ENCODE measurements at regions not wholly inside any gene's neighbourhood (a gene's known extent, or its start where the extent isn't known, plus 50 kb on each side); places are given as distances from the start of the nearest gene placed in this dataset.

- no peaks in the 10 kb centered on the region for H3K36me3 ChIP-seq (ENCODE audit: insufficient read depth, insufficient read length, low read length)
- no peaks in the 10 kb centered on the region for H3K9me3 ChIP-seq (ENCODE audit: insufficient read depth, low read length)
- no peak overlapping the region for H3K4me3 ChIP-seq (ENCODE audit: insufficient read length, low read depth)
- no peak overlapping the region for H3K9ac ChIP-seq (ENCODE audit: insufficient read length, low read depth)
- no peak for TF ChIP-seq ZNF274 (IDR thresholded peaks at IDR 0.05; ENCODE audit: low read depth, low read length)
- TF ChIP-seq SUZ12 (IDR thresholded peaks at IDR 0.05; ENCODE audit: extremely low read depth, insufficient read depth, insufficient read length): no peak
- TF ChIP-seq YY1 (IDR thresholded peaks at IDR 0.05; ENCODE audit: insufficient read depth, insufficient read length): no peak
- no peaks in the 10 kb centered on the region for H3K27me3 ChIP-seq (ENCODE audit: insufficient read depth, insufficient read length)
- no peaks in the 10 kb centered on the region for H3K4me1 ChIP-seq (ENCODE audit: insufficient read depth, insufficient read length)
- peak; percentile 43 for DNase-seq (ENCODE audit: low read depth, low spot score)
These were observed 352.4 kb upstream of the ACTBL2 start for GRCh38 chr5:57834829-57835608.

- Histone ChIP-seq H3K9ac (ENCODE audit: insufficient read length, low read depth) (no peak overlapping the region), H3K27me3 (ENCODE audit: insufficient read depth, insufficient read length) (no peaks in the 10 kb centered on the region), H3K36me3 (ENCODE audit: insufficient read depth, insufficient read length, low read length) (no peaks in the 10 kb centered on the region), H3K9me3 (ENCODE audit: insufficient read depth, low read length) (no peaks in the 10 kb centered on the region), H3K4me3 (ENCODE audit: insufficient read length, low read depth) (no peak overlapping the region), H3K4me1 (ENCODE audit: insufficient read depth, insufficient read length) (no peaks in the 10 kb centered on the region)
- no peak for DNase-seq (ENCODE audit: low read depth, low spot score)
- TF ChIP-seq SUZ12 (IDR thresholded peaks at IDR 0.05; ENCODE audit: extremely low read depth, insufficient read depth, insufficient read length): no peak
- TF ChIP-seq YY1 (IDR thresholded peaks at IDR 0.05; ENCODE audit: insufficient read depth, insufficient read length): no peak
- TF ChIP-seq ZNF274 (IDR thresholded peaks at IDR 0.05; ENCODE audit: low read depth, low read length): no peak
These were observed 350.9 kb upstream of the ACTBL2 start for GRCh38 chr5:57833489-57833888.

GRCh38 chr5:57832875-57833274 is 350.3 kb upstream of the ACTBL2 start:
- H3K9ac ChIP-seq (ENCODE audit: insufficient read length, low read depth): no peak overlapping the region
- H3K36me3 ChIP-seq (ENCODE audit: insufficient read depth, insufficient read length, low read length): no peaks in the 10 kb centered on the region
- no peak overlapping the region for H3K4me3 ChIP-seq (ENCODE audit: insufficient read length, low read depth)
- DNase-seq (ENCODE audit: low read depth, low spot score): no peak
- H3K27me3 ChIP-seq (ENCODE audit: insufficient read depth, insufficient read length): no peaks in the 10 kb centered on the region
- no peaks in the 10 kb centered on the region for H3K9me3 ChIP-seq (ENCODE audit: insufficient read depth, low read length)
- TF ChIP-seq SUZ12 (IDR thresholded peaks at IDR 0.05; ENCODE audit: extremely low read depth, insufficient read depth, insufficient read length) (no peak), ZNF274 (IDR thresholded peaks at IDR 0.05; ENCODE audit: low read depth, low read length) (no peak), YY1 (IDR thresholded peaks at IDR 0.05; ENCODE audit: insufficient read depth, insufficient read length) (no peak)
- H3K4me1 ChIP-seq (ENCODE audit: insufficient read depth, insufficient read length): no peaks in the 10 kb centered on the region

- no peaks in the 10 kb centered on the region for H3K27me3 ChIP-seq (ENCODE audit: insufficient read depth, insufficient read length)
- no peak for TF ChIP-seq YY1 (IDR thresholded peaks at IDR 0.05; ENCODE audit: insufficient read depth, insufficient read length)
- no peak for TF ChIP-seq ZNF274 (IDR thresholded peaks at IDR 0.05; ENCODE audit: low read depth, low read length)
- no peak for TF ChIP-seq SUZ12 (IDR thresholded peaks at IDR 0.05; ENCODE audit: extremely low read depth, insufficient read depth, insufficient read length)
- no peak for DNase-seq (ENCODE audit: low read depth, low spot score)
- no peaks in the 10 kb centered on the region for H3K36me3 ChIP-seq (ENCODE audit: insufficient read depth, insufficient read length, low read length)
- no peak overlapping the region for H3K4me3 ChIP-seq (ENCODE audit: insufficient read length, low read depth)
- no peaks in the 10 kb centered on the region for H3K4me1 ChIP-seq (ENCODE audit: insufficient read depth, insufficient read length)
- H3K9me3 ChIP-seq (ENCODE audit: insufficient read depth, low read length): no peaks in the 10 kb centered on the region
- H3K9ac ChIP-seq (ENCODE audit: insufficient read length, low read depth): no peak overlapping the region
These were observed 349.3 kb upstream of the ACTBL2 start for GRCh38 chr5:57831932-57832331.

GRCh38 chr5:57831090-57831489 is 348.5 kb upstream of the ACTBL2 start:
- TF ChIP-seq YY1 (IDR thresholded peaks at IDR 0.05; ENCODE audit: insufficient read depth, insufficient read length) (no peak), SUZ12 (IDR thresholded peaks at IDR 0.05; ENCODE audit: extremely low read depth, insufficient read depth, insufficient read length) (no peak), ZNF274 (IDR thresholded peaks at IDR 0.05; ENCODE audit: low read depth, low read length) (no peak)
- H3K4me3 ChIP-seq (ENCODE audit: insufficient read length, low read depth): no peak overlapping the region
- H3K27me3 ChIP-seq (ENCODE audit: insufficient read depth, insufficient read length): no peaks in the 10 kb centered on the region
- H3K4me1 ChIP-seq (ENCODE audit: insufficient read depth, insufficient read length): no peaks in the 10 kb centered on the region
- no peak overlapping the region for H3K9ac ChIP-seq (ENCODE audit: insufficient read length, low read depth)
- DNase-seq (ENCODE audit: low read depth, low spot score): no peak
- no peaks in the 10 kb centered on the region for H3K36me3 ChIP-seq (ENCODE audit: insufficient read depth, insufficient read length, low read length)
- H3K9me3 ChIP-seq (ENCODE audit: insufficient read depth, low read length): no peaks in the 10 kb centered on the region

- Histone ChIP-seq H3K9me3 (ENCODE audit: insufficient read depth, low read length) (no peaks in the 10 kb centered on the region), H3K36me3 (ENCODE audit: insufficient read depth, insufficient read length, low read length) (no peaks in the 10 kb centered on the region), H3K9ac (ENCODE audit: insufficient read length, low read depth) (no peak overlapping the region), H3K27me3 (ENCODE audit: insufficient read depth, insufficient read length) (no peaks in the 10 kb centered on the region), H3K4me3 (ENCODE audit: insufficient read length, low read depth) (no peak overlapping the region), H3K4me1 (ENCODE audit: insufficient read depth, insufficient read length) (no peaks in the 10 kb centered on the region)
- DNase-seq (ENCODE audit: low read depth, low spot score): no peak
- no peak for TF ChIP-seq YY1 (IDR thresholded peaks at IDR 0.05; ENCODE audit: insufficient read depth, insufficient read length)
- TF ChIP-seq SUZ12 (IDR thresholded peaks at IDR 0.05; ENCODE audit: extremely low read depth, insufficient read depth, insufficient read length): no peak
- no peak for TF ChIP-seq ZNF274 (IDR thresholded peaks at IDR 0.05; ENCODE audit: low read depth, low read length)
These were observed 345.6 kb upstream of the ACTBL2 start for GRCh38 chr5:57828221-57828620.

GRCh38 chr5:57825031-57825686 is 342.5 kb upstream of the ACTBL2 start:
- Histone ChIP-seq H3K4me1 (ENCODE audit: insufficient read depth, insufficient read length) (no peaks in the 10 kb centered on the region), H3K9ac (ENCODE audit: insufficient read length, low read depth) (no peak overlapping the region), H3K36me3 (ENCODE audit: insufficient read depth, insufficient read length, low read length) (no peaks in the 10 kb centered on the region), H3K4me3 (ENCODE audit: insufficient read length, low read depth) (no peak overlapping the region), H3K27me3 (ENCODE audit: insufficient read depth, insufficient read length) (no peaks in the 10 kb centered on the region), H3K9me3 (ENCODE audit: insufficient read depth, low read length) (peaks cover 6% of the 10 kb centered on the region; the same call in 1 of the 2 replicates)
- no peak for DNase-seq (ENCODE audit: low read depth, low spot score)
- TF ChIP-seq SUZ12 (IDR thresholded peaks at IDR 0.05; ENCODE audit: extremely low read depth, insufficient read depth, insufficient read length) (no peak), ZNF274 (IDR thresholded peaks at IDR 0.05; ENCODE audit: low read depth, low read length) (no peak), YY1 (IDR thresholded peaks at IDR 0.05; ENCODE audit: insufficient read depth, insufficient read length) (no peak)
